ENCODE measurements at regions not wholly inside any gene's neighbourhood (a gene's known extent, or its start where the extent isn't known, plus 50 kb on each side); places are given as distances from the start of the nearest gene placed in this dataset.
"Not testable (repeated sequence)": the region's sequence is repeated elsewhere in the genome, so short reads cannot be mapped to it uniquely, and the experiment has no call there.

DNA sequence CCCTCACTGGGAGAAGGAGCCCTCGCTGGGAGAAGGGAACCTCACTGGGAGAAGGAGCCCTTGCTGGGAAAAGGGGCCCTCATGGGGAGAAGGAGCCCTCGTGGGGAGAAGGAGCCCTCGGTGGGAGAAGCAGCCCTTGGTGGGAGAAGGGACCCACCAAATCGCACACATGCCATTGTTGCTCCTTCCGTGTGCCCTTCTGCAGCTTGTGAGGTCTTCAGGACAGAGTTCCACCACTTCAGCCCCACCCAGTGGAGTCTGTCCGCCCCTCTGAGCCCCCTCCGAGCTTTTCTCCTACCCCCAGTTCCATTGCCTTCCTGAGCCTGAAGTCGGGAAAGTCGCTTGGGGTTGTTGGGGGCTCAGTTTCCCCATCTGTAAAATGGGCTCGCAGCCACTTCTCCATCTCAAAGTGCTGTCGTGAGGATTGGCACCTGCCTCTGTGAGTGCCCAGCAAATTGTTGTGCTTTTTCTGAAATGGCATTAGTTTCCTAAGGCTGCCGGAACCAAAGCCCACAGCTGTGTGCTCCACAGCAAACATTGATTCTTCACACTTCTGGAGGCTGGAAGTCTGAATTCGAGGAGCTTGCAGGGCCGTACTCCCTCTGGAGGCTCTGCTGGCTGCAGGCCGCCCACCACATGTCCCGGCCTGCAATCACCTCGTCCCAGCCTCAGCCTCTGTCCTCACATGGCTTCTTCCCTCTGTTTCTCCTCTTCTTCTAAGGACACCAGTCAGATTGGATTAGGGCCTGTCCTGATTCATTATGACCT, 124.7 kb upstream of the PMEPA1 start:
- FAIRE-seq (no peak), DNase-seq (ENCODE audit: low spot score) (no peak)

- FAIRE-seq (no peak), DNase-seq (ENCODE audit: low spot score) (no peak)
These were observed 122.3 kb upstream of the PMEPA1 start for GRCh38 chr20:57831993-57832585.

- FAIRE-seq (no peak), DNase-seq (ENCODE audit: low spot score) (no peak)
These were observed 121.6 kb upstream of the PMEPA1 start for GRCh38 chr20:57831326-57831992.

- DNase-seq (ENCODE audit: low spot score) = no peak
- FAIRE-seq = no peak
These were observed 120.7 kb upstream of the PMEPA1 start for GRCh38 chr20:57830515-57830895.

GRCh38 chr20:57829805-57830514, 120.1 kb upstream of the PMEPA1 start:
- FAIRE-seq = no peak
- DNase-seq (ENCODE audit: low spot score) = no peak

- DNase-seq (ENCODE audit: low spot score) = no peak
- no peak for FAIRE-seq
These were observed 119.5 kb upstream of the PMEPA1 start for GRCh38 chr20:57829336-57829735.

- DNase-seq (ENCODE audit: low spot score) (no peak), FAIRE-seq (no peak)
These were observed 118.9 kb upstream of the PMEPA1 start for GRCh38 chr20:57828696-57829095.

DNA sequence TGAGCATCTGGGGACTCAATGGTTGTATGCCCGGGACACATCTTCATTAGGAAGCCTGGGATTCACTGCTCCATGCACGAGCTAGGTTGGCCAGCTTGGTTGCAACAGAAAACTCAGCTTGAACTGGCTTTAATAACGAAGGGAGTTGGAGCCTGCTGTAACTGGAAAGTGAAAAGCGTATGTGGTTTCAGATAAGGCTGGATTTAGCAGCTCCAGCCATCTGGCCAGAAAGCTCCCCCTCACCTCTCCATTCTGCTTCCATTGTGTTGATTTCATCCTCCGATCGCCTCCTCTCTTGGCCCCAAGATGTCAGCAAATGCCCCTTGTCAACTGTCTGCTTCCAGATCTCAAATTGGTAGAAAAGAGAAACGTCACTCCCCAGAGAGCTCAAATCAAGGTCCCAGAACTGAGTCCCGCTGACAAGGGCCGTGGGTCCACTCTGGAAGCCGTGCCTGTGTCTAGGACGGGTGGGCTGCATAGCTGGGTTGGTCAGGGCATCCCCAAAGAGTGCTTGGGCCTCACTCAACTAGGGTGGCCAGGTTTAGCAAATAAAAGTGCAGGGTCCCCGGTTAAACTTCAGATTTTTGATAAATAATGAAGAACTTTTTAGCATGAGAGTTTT, 117.0 kb upstream of the PMEPA1 start:
- DNase-seq (ENCODE audit: low spot score) (no peak), FAIRE-seq (no peak)

- FAIRE-seq (no peak), DNase-seq (ENCODE audit: low spot score) (no peak)
These were observed 115.1 kb upstream of the PMEPA1 start for GRCh38 chr20:57824909-57825308.

GRCh38 chr20:57821935-57822334, 112.1 kb upstream of the PMEPA1 start:
- no peak for FAIRE-seq
- no peak for DNase-seq (ENCODE audit: low spot score)

GRCh38 chr20:57819691-57820380, 110.0 kb upstream of the PMEPA1 start:
- FAIRE-seq = peak; percentile 27
- no peak for DNase-seq (ENCODE audit: low spot score)

DNA sequence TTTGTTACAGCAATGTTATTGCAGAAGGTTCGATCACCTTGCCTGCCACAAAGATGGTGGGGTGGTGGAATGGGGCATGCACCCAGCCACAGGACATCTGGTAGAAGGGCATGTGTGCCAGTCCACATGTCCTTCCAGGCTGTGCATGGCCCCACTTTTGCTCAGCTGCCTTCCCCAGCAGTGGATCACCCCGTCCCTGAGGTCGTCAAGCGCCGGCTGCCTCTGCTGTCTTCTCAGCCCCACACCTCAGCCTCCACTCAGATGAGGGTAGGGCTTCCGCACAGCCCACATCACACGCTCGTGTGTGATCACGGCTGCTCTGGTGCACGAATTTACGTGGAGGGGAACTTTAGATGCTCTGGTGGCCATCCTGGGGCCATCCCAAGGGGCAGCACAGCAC, 109.5 kb upstream of the PMEPA1 start:
- FAIRE-seq (no peak), DNase-seq (ENCODE audit: low spot score) (no peak)

- DNase-seq (ENCODE audit: low spot score) = no peak
- FAIRE-seq = no peak
These were observed 108.8 kb upstream of the PMEPA1 start for GRCh38 chr20:57818418-57819181.

GRCh38 chr20:57815405-57815804, 105.6 kb upstream of the PMEPA1 start:
- DNase-seq (ENCODE audit: low spot score) (no peak), FAIRE-seq (no peak)

GRCh38 chr20:57814529-57814928, 104.7 kb upstream of the PMEPA1 start:
- no peak for FAIRE-seq
- no peak for DNase-seq (ENCODE audit: low spot score)

- no peak for DNase-seq (ENCODE audit: low spot score)
- FAIRE-seq = no peak
These were observed 103.9 kb upstream of the PMEPA1 start for GRCh38 chr20:57813509-57814269.

DNA sequence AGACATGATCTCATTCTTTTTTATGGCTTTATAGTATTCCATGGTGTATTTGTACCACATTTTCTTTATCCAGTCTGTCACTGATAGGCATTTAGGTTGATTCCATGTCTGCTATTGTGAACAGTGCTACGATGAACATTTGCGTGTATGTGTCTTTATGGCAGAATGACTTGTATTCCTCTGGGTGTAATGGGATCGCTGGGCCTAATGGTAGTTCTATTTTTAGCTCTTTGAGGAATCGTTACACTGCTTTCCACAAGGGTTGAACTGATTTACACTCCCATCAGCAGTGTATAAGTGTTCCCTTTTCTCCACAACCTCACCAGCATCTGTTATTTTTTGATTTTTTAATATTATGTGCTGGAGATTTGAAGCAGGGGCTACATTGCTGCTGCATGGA, 102.8 kb upstream of the PMEPA1 start:
- FAIRE-seq = peak; percentile 23
- not testable (repeated sequence) for DNase-seq (ENCODE audit: low spot score)

GRCh38 chr20:57811374-57812020, 101.7 kb upstream of the PMEPA1 start:
- FAIRE-seq (peak; percentile 50), DNase-seq (ENCODE audit: low spot score) (no peak)
